HG02642 (cell line): ENCODE measurements at regions not wholly inside any gene's neighbourhood (a gene's known extent, or its start where the extent isn't known, plus 50 kb on each side); places are given as distances from the start of the nearest gene placed in this dataset.
"Not testable (repeated sequence)": the region's sequence is repeated elsewhere in the genome, so short reads cannot be mapped to it uniquely, and the experiment has no call there.

ENCODE experiments used
- ATAC-seq: cut with Tn5 transposase; IDR thresholded peaks from one replicate; pipeline ENCODE4 v1.9.1; 2021; ENCODE audit warnings: mild to moderate bottlenecking; ENCODE audit not compliant: unreplicated experiment, poor library complexity

- no peak for ATAC-seq
These were observed 67.1 kb upstream of the UBE2E2 start for GRCh38 chr3:23136054-23136453.

- ATAC-seq, result not testable (repeated sequence)
These were observed 59.1 kb upstream of the UBE2E2 start for GRCh38 chr3:23144051-23144450.

GRCh38 chr3:23146163-23146562, 57.0 kb upstream of the UBE2E2 start:
- ATAC-seq, result no peak

GRCh38 chr3:23152989-23153388, 50.1 kb upstream of the UBE2E2 start:
- no peak for ATAC-seq
